IMR-90 (cell line): ENCODE measurements at regions not wholly inside any gene's neighbourhood (a gene's known extent, or its start where the extent isn't known, plus 50 kb on each side); places are given as distances from the start of the nearest gene placed in this dataset.

Source experiments
- CTCF ChIP-seq: conservative IDR thresholded peaks from 2 replicates; pipeline ENCODE4 v1.5.1; 2012; ENCODE audit warnings: mild to moderate bottlenecking, low read depth, low read length, improper control_type of control experiment
- SMC3 ChIP-seq: fragments of 150-350 bp; IDR thresholded peaks from 2 replicates; pipeline ENCODE4 v1.6.1; 2016; ENCODE audit warnings: low read depth, mild to moderate bottlenecking, antibody characterized with exemption, low read length, moderate library complexity

- TF ChIP-seq CTCF (no peak), SMC3 (no peak)
Observed at GRCh38 chr1:175842550-175842949, 99.2 kb upstream of the TNR start.
